ENCODE measurements at regions not wholly inside any gene's neighbourhood (a gene's known extent, or its start where the extent isn't known, plus 50 kb on each side); places are given as distances from the start of the nearest gene placed in this dataset.

DNA sequence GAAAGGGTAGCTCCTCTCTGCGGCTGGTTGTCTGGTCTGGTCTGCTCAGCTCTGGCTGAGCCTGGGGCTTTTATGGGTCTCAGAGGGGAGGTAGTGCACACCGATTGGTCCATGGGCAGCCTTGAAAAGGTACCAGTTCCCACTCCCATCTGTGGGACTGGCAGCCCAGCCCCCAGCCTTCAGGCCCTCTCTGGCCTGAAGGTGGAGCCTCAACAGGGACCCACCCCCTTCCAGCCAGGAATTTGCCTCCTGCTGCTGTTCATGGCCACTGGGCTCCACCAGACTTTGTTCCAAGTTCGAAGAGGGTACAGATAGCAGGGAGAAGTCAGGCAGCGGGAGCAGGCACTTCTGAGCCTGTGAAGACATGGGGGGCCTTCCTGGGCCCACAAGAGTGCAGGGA, 165.3 kb upstream of the SLC27A6 start:
- Histone ChIP-seq H3K27me3 (ENCODE audit: control insufficient read depth in 3 of 3, insufficient read depth in 3 of 3, low read length in 2 of 3) (no peaks in the 10 kb centered on the region), H3K27ac (ENCODE audit: low read depth in 1 of 2, low read length in 1 of 2) (no peak overlapping the region), H3K9ac (ENCODE audit: insufficient read depth in 1 of 2, low read length in 2 of 2) (no peak overlapping the region), H3K4me3 (no peak overlapping the region), H3K9me3 (ENCODE audit: control insufficient read depth in 4 of 4, insufficient read depth in 3 of 4, low read length in 3 of 4) (peaks cover 0 to 4% (median 0%) of the 10 kb centered on the region in 4 donors), H3K4me1 (ENCODE audit: control insufficient read depth in 5 of 5, insufficient read depth in 5 of 5, low read length in 5 of 5) (no peaks in the 10 kb centered on the region), H3K36me3 (ENCODE audit: control insufficient read depth in 4 of 4, insufficient read depth in 4 of 4, low read length in 4 of 4) (no peaks in the 10 kb centered on the region)
- no peak for ATAC-seq (ENCODE audit: insufficient read depth, low FRiP score)
- 89 to 91% methylated on average over 4 of the region's 4 CpGs for WGBS, 2 donors
- no peak for DNase-seq
- TF ChIP-seq, protein P1, sequence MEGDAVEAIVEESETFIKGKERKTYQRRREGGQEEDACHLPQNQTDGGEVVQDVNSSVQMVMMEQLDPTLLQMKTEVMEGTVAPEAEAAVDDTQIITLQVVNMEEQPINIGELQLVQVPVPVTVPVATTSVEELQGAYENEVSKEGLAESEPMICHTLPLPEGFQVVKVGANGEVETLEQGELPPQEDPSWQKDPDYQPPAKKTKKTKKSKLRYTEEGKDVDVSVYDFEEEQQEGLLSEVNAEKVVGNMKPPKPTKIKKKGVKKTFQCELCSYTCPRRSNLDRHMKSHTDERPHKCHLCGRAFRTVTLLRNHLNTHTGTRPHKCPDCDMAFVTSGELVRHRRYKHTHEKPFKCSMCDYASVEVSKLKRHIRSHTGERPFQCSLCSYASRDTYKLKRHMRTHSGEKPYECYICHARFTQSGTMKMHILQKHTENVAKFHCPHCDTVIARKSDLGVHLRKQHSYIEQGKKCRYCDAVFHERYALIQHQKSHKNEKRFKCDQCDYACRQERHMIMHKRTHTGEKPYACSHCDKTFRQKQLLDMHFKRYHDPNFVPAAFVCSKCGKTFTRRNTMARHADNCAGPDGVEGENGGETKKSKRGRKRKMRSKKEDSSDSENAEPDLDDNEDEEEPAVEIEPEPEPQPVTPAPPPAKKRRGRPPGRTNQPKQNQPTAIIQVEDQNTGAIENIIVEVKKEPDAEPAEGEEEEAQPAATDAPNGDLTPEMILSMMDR (IDR thresholded peaks at IDR 0.05; ENCODE audit: control extremely low read depth, extremely low read depth) = no peak

DNA sequence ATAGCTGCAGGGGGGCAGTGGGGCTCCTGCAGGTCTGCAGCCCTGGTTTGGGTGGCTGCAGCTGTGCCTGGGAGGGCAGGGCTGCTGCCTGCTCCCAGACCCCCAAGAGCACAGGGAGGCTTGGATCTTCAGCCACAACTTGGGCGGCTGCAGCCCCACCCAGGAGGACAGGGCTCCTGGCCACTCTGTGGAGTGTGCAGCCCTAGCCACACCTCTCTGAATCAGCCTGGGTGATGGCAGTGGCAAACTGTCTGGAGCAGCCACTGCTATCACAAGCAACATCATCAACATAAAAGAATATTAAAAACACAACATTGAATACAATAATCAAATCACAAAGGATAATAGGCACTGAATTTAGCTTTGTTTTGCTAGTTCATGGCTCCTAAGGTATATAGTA, 164.9 kb upstream of the SLC27A6 start:
- no peaks in the 10 kb centered on the region for H3K4me1 ChIP-seq (ENCODE audit: control insufficient read depth in 5 of 5, insufficient read depth in 5 of 5, low read length in 5 of 5)
- ATAC-seq (ENCODE audit: insufficient read depth, low FRiP score) (no peak), DNase-seq (no peak)
- TF ChIP-seq, protein P1 (IDR thresholded peaks at IDR 0.05; ENCODE audit: control extremely low read depth, extremely low read depth) = no peak
- H3K4me3 ChIP-seq = no peak overlapping the region
- H3K9me3 ChIP-seq (ENCODE audit: control insufficient read depth in 4 of 4, insufficient read depth in 3 of 4, low read length in 3 of 4) = peaks cover 0 to 4% (median 0%) of the 10 kb centered on the region in 4 donors
- H3K27me3 ChIP-seq (ENCODE audit: control insufficient read depth in 3 of 3, insufficient read depth in 3 of 3, low read length in 2 of 3) = no peaks in the 10 kb centered on the region
- H3K36me3 ChIP-seq (ENCODE audit: control insufficient read depth in 4 of 4, insufficient read depth in 4 of 4, low read length in 4 of 4) = no peaks in the 10 kb centered on the region
- 79 to 95% methylated on average over 1 of the region's 1 CpG for WGBS, 2 donors
- no peak overlapping the region for H3K27ac ChIP-seq (ENCODE audit: low read depth in 1 of 2, low read length in 1 of 2)
- H3K9ac ChIP-seq (ENCODE audit: insufficient read depth in 1 of 2, low read length in 2 of 2) = no peak overlapping the region

DNA sequence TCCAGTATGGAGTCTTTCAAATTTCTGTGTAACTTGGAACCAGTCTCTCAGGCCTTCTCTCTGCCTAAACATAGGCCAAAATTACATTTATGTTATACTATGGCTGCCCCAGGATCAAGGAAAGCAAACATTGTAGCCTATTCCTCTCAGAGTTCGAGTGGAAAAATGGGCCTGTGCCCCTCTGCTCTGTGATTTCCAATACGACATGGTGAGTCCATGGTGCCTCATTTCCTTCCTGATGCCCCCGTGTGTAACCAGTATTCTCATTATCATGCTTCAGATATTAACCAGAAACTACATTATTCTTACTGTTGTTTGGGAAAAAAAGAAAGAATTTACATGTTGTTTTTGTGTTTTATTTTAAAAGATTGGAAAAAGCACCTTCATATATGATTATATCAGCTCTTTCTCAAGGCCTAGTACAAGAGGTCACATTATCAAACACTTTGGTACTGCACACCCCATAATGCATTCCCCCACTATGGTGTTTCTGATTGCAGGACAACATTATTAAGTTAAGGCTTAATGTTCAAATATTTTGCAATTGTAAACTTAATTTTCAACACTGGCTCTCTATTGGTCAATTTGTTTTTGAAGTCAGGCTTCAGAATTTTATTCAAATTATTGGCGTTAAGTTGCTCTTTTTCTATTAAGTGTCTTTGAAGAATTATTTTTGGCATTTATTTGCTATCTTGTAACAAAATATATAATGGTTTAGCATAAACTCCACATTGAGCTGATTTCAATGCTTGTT, 151.8 kb upstream of the SLC27A6 start:
- TF ChIP-seq, protein P1 (IDR thresholded peaks at IDR 0.05; ENCODE audit: control extremely low read depth, extremely low read depth) = no peak
- Histone ChIP-seq H3K4me1 (ENCODE audit: control insufficient read depth in 5 of 5, insufficient read depth in 5 of 5, low read length in 5 of 5) (peaks cover 0 to 7% (median 0%) of the 10 kb centered on the region in 5 donors), H3K9me3 (ENCODE audit: control insufficient read depth in 4 of 4, insufficient read depth in 3 of 4, low read length in 3 of 4) (peaks cover 0 to 2% (median 0%) of the 10 kb centered on the region in 4 donors), H3K4me3 (no peak overlapping the region), H3K9ac (ENCODE audit: insufficient read depth in 1 of 2, low read length in 2 of 2) (no peak overlapping the region), H3K36me3 (ENCODE audit: control insufficient read depth in 4 of 4, insufficient read depth in 4 of 4, low read length in 4 of 4) (no peaks in the 10 kb centered on the region), H3K27ac (ENCODE audit: low read depth in 1 of 2, low read length in 1 of 2) (no peak overlapping the region), H3K27me3 (ENCODE audit: control insufficient read depth in 3 of 3, insufficient read depth in 3 of 3, low read length in 2 of 3) (no peaks in the 10 kb centered on the region)
- ATAC-seq (ENCODE audit: insufficient read depth, low FRiP score) (no peak), DNase-seq (peak in 2 of 3 donors; percentile 51 to 69)
- WGBS, 2 donors = 81 to 84% methylated on average over 4 of the region's 4 CpGs

Measured in lung (tissue), 11 donors.